ENCODE measurements at regions not wholly inside any gene's neighbourhood (a gene's known extent, or its start where the extent isn't known, plus 50 kb on each side); places are given as distances from the start of the nearest gene placed in this dataset.

DNA sequence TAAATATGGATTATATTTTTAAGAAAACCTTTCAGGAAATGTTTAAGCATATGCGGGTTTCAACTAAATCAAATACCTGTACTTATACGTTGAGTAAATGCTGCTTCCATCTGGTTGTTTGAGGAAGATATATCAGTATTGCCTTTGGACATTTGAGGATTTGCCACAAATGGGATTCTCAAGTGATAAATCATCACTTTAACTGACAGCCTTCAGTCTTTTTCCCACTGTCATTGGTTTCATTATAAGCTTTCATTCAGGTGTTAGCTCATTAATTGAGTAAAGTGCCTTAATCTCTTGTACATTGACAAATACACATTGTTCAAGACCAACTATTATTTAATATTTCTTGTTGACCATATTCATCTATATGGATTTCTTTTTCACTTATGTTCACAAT is 217.2 kb downstream of the EDEM1 start:
- in situ Hi-C loops (cut with MboI; ENCODE audit: low pct_unique_long_range_greater_than_20kb, low sequenced_read_pairs): no loop called here
- no peak for DNase-seq

- in situ Hi-C loops (cut with MboI; ENCODE audit: low pct_unique_long_range_greater_than_20kb, low sequenced_read_pairs): no loop called here
- no peak for DNase-seq
Measured at GRCh38 chr3:5411786-5412185, 224.3 kb downstream of the EDEM1 start.

GRCh38 chr3:5423076-5423475 is 235.6 kb downstream of the EDEM1 start:
- DNase-seq: no peak
- in situ Hi-C loops (cut with MboI; ENCODE audit: low pct_unique_long_range_greater_than_20kb, low sequenced_read_pairs): no loop called here

- no peak for DNase-seq
- in situ Hi-C loops (cut with MboI; ENCODE audit: low pct_unique_long_range_greater_than_20kb, low sequenced_read_pairs): no loop called here
Measured at GRCh38 chr3:5423523-5423922, 236.0 kb downstream of the EDEM1 start.

DNA sequence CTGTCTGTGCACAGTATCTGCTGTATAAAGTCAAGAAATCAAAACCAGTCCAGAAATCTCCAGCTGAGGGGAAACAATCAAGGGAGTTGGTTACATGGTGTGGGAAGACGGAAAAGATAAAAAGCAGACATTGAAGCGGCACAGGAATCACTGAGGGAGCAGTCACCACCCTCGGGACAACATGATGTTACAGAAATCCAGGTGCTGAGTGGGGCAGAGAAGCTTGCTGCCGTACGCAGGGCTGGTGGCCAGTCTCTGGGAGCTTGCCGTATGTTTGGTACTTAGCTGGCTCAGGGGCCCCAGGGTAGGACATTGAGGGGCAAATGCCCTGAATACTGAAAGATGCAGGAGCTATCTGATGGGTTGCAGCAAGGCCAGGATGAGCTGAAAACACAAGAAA is 237.9 kb downstream of the EDEM1 start:
- in situ Hi-C loops (cut with MboI; ENCODE audit: low pct_unique_long_range_greater_than_20kb, low sequenced_read_pairs): no loop called here
- no peak for DNase-seq

GRCh38 chr3:5426094-5426883 is 238.8 kb downstream of the EDEM1 start:
- DNase-seq: peak; percentile 79
- in situ Hi-C loops (cut with MboI; ENCODE audit: low pct_unique_long_range_greater_than_20kb, low sequenced_read_pairs): no loop called here

DNA sequence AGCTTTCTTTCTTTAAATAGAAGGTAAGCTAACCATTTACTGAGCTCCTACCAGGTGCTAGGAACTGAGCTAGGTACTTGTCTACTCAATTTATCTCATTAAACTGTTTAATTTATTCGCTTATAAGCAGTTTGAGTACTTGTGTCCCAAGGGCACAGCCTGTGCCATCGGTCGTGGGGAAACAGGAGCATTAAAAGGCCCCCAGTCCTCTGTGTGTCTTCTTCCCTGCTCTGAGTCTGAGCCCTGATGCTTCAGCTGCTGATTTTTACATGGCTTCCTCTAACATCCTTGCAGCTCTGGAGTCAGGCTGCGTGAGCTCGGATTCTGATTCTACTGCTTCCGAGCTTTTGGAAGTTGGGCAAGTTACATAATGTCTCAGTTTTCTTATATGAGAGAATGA is 239.5 kb downstream of the EDEM1 start:
- in situ Hi-C loops (cut with MboI; ENCODE audit: low pct_unique_long_range_greater_than_20kb, low sequenced_read_pairs): no loop called here
- DNase-seq: no peak

GRCh38 chr3:5427938-5428337 is 240.4 kb downstream of the EDEM1 start:
- in situ Hi-C loops (cut with MboI; ENCODE audit: low pct_unique_long_range_greater_than_20kb, low sequenced_read_pairs): no loop called here
- no peak for DNase-seq

GRCh38 chr3:5428607-5429516 is 241.4 kb downstream of the EDEM1 start:
- in situ Hi-C loops (cut with MboI; ENCODE audit: low pct_unique_long_range_greater_than_20kb, low sequenced_read_pairs): no loop called here
- DNase-seq: peak; percentile 53

DNA sequence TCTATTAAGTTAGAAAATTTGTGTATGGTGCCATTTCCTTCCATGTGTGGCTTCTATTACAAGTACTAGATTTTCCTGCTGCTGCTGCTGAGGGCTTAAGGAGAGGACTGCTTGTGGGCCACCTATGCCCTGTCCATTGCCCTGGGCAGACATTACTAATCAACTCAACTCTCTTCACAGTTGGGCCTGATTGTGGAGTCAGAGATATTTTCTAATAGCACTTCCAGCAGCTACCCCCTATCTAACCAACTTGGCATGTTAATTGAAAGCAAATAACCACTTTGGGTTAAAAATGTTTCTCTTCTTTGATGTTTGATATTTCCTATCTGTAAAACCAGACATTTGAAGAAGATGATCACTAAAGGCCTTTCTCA is 242.0 kb downstream of the EDEM1 start:
- in situ Hi-C loops (cut with MboI; ENCODE audit: low pct_unique_long_range_greater_than_20kb, low sequenced_read_pairs): no loop called here
- no peak for DNase-seq

DNA sequence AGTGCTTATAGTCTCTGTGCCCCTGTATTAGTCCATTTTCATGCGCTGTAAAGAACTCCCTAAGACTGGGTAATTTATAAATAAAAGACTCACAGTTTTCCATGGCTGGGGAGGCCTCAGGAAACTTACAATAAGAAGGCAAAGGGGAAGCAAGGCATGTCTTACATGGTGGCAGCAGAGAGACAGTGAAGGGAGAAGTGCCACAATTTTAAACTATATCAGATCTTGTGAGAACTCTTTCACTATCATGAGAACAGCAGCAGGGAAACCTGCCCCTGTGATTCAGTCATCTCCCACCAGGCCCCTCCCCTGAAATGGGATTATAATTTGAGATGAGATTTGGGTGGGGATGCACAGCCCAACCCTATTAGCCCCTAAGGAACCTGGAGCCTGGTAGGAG is 243.2 kb downstream of the EDEM1 start:
- in situ Hi-C loops (cut with MboI; ENCODE audit: low pct_unique_long_range_greater_than_20kb, low sequenced_read_pairs): no loop called here
- DNase-seq: no peak

GRCh38 chr3:5431146-5431545 is 243.6 kb downstream of the EDEM1 start:
- DNase-seq: no peak
- in situ Hi-C loops (cut with MboI; ENCODE audit: low pct_unique_long_range_greater_than_20kb, low sequenced_read_pairs): no loop called here

DNA sequence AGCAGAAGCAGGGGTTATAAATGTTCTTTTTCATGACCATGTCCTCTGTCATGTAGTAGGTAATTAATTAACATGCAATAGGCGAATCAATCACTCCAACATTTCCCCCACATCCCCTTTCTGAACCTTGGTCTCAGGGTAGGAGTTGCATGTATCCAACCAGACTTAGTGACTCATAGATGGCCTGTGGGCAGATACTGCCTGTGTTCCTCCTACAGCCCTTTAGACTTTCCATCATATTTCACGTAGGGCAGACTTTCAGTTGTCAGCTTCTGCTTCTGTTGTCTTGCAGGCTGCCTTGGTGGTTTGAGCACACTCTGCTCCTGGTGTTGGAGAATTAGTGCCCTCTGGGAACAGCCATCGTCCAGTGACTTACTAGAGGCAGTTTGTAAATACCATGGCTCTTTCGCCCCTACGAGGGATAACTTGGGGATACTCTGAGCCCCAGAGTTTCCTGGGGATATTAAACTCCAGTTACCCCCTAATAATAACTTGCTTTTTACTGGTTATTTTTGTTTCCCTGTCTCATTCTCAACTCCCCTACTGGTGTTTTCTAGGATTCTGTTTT is 244.4 kb downstream of the EDEM1 start:
- in situ Hi-C loops (cut with MboI; ENCODE audit: low pct_unique_long_range_greater_than_20kb, low sequenced_read_pairs): no loop called here
- no peak for DNase-seq

- in situ Hi-C loops (cut with MboI; ENCODE audit: low pct_unique_long_range_greater_than_20kb, low sequenced_read_pairs): no loop called here
- DNase-seq: no peak
Measured at GRCh38 chr3:5437296-5437782, 249.8 kb downstream of the EDEM1 start.

DNA sequence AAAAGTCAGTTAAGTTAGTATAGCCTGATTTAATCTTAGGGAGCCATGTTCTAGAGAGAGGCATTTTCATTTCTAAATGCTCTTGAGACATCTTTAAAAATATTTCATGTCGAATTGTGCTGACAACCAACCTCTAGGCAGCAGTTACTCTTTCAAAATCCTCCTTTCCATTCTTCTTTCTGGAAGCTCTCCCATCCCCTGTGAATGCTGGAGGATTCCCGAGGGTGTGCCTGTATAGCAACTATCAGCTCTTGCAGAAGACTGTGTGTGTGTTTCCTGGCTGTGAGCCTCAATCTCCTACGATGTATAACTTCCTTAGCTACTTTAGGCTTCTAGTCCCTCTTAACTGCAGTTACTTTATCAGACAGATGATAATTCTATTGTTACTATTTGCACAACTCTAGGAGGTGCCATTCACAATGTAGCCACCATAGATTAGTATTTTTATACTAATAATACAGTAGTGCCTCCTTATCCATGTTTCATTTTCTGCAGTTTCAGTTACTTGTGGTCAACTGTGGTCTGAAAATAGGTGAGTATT is 250.3 kb downstream of the EDEM1 start:
- in situ Hi-C loops (cut with MboI; ENCODE audit: low pct_unique_long_range_greater_than_20kb, low sequenced_read_pairs): no loop called here
- no peak for DNase-seq

- no peak for DNase-seq
- in situ Hi-C loops (cut with MboI; ENCODE audit: low pct_unique_long_range_greater_than_20kb, low sequenced_read_pairs): no loop called here
Measured at GRCh38 chr3:5441401-5441800, 253.9 kb downstream of the EDEM1 start.

DNA sequence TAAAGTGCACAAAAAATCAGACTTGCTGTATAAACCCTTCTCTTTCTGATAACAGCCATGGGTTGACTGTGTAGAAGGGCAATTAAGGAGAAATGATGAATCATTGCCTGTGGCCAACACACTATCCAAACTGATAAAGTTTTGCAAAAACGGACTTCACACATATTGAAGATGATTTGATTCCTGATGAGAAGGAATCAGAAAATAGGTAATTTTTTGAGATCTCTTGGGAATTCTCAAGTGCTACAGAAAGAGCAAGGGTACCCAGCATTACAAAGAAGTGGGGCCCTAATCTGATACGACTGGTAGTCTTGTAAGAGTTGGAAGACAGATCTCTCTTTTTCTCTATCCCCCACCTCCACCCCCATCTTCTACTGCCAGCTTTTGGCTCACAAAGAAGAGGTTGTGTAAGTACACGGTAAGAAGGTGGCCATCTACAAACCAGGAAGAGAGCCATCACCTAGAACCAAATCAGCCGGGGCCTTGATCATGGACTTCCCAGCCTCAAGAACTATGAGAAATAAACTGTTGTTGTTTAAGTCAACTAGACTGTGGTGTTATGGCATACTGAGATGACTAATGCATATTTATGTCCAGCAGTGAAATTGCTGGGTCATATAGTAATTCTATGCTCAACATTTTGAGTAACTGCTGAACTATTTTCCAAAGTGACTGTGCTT is 254.7 kb downstream of the EDEM1 start:
- in situ Hi-C loops (cut with MboI; ENCODE audit: low pct_unique_long_range_greater_than_20kb, low sequenced_read_pairs): no loop called here
- DNase-seq: no peak

- in situ Hi-C loops (cut with MboI; ENCODE audit: low pct_unique_long_range_greater_than_20kb, low sequenced_read_pairs): no loop called here
- DNase-seq: no peak
Measured at GRCh38 chr3:5442786-5443138, 255.3 kb downstream of the EDEM1 start.

DNA sequence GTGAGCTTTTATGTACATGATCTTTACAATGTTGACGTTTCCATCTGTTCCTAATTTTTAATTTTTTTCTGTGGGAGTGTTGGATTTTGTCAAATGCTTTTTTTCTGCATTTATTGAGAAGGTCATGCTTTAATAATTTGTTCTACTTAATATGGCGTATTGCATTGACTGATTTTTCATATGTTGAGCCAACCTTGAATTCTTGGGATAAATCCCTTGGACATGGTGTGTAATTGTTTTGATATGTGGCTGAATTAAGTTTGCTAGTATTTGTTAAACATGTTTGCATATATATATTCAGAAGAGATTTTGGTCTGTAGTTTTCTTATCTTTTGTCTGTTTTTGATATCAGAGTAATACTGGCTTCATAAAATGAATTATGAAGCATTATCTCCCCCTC is 256.7 kb downstream of the EDEM1 start:
- DNase-seq: no peak
- in situ Hi-C loops (cut with MboI; ENCODE audit: low pct_unique_long_range_greater_than_20kb, low sequenced_read_pairs): no loop called here
